Neural progenitor cell (in vitro differentiated cells): ENCODE measurements at regions not wholly inside any gene's neighbourhood (a gene's known extent, or its start where the extent isn't known, plus 50 kb on each side); places are given as distances from the start of the nearest gene placed in this dataset.

Experiments used
- DNase-seq: peaks from one replicate; pipeline ENCODE4 v3.0.0-alpha.2; 2016; ENCODE audit warnings: low spot score
- H2AFZ ChIP-seq: fragments of 200-600 bp; sonication (generic); replicated peaks from 2 replicates; pipeline ENCODE4 v1.6.1; 2016; ENCODE audit warnings: antibody characterized with exemption
- H3F3A ChIP-seq: fragments of 200-600 bp; sonication (generic); 2 replicates; pipeline ENCODE4 v1.6.1; 2016; ENCODE audit warnings: antibody characterized with exemption, low read depth
- H3K27ac ChIP-seq: fragments of 200-600 bp; sonication (generic); 2 replicates; pipeline ENCODE4 v1.5.1; 2016; ENCODE audit warnings: mild to moderate bottlenecking
- H3K27me3 ChIP-seq: fragments of 200-600 bp; sonication (generic); 2 replicates; pipeline ENCODE4 v1.6.1; 2016; ENCODE audit warnings: mild to moderate bottlenecking, moderate library complexity
- H3K36me3 ChIP-seq: fragments of 200-600 bp; sonication (generic); 2 replicates; pipeline ENCODE4 v1.5.1; 2016
- H3K4me1 ChIP-seq: fragments of 200-600 bp; sonication (generic); 2 replicates; pipeline ENCODE4 v1.6.1; 2016; ENCODE audit warnings: mixed run types
- H3K4me2 ChIP-seq: fragments of 200-600 bp; sonication (generic); 2 replicates; pipeline ENCODE4 v1.6.1; 2016
- H3K4me3 ChIP-seq: fragments of 200-600 bp; sonication (generic); 2 replicates; pipeline ENCODE4 v1.5.1; 2016
- H3K79me2 ChIP-seq: fragments of 200-600 bp; sonication (generic); 2 replicates; pipeline ENCODE4 v1.6.1; 2016; ENCODE audit warnings: low read depth
- H3K9ac ChIP-seq: fragments of 200-600 bp; sonication (generic); 2 replicates; pipeline ENCODE4 v1.6.1; 2016
- H3K9me3 ChIP-seq: fragments of 200-600 bp; sonication (generic); 2 replicates; pipeline ENCODE4 v1.5.1; 2016; ENCODE audit warnings: low read depth
- H4K20me1 ChIP-seq: fragments of 200-600 bp; sonication (generic); 2 replicates; pipeline ENCODE4 v1.6.1; 2016; ENCODE audit warnings: low read depth
- H3K27ac Mint-ChIP-seq: 3 replicates; pipeline ENCODE4 v1.8.0; 2021; ENCODE audit warnings: mixed read lengths
- H3K27me3 Mint-ChIP-seq: 2 replicates; pipeline ENCODE4 v1.8.0; 2022; ENCODE audit warnings: low read depth, mild to moderate bottlenecking, inconsistent platforms, moderate library complexity, mixed read lengths; ENCODE audit not compliant: insufficient read depth
- H3K36me3 Mint-ChIP-seq: 3 replicates; pipeline ENCODE4 v1.8.0; 2021; ENCODE audit warnings: mixed read lengths
- H3K4me1 Mint-ChIP-seq: 3 replicates; pipeline ENCODE4 v1.8.0; 2021; ENCODE audit warnings: mixed read lengths
- H3K4me3 Mint-ChIP-seq: 3 replicates; pipeline ENCODE4 v1.8.0; 2021; ENCODE audit warnings: mild to moderate bottlenecking, moderate library complexity, mixed read lengths
- H3K9me3 Mint-ChIP-seq: 3 replicates; pipeline ENCODE4 v1.8.0; 2020; ENCODE audit warnings: mixed read lengths
- EZH2 ChIP-seq: fragments of 200-600 bp; sonication (generic); IDR thresholded peaks from 2 replicates; pipeline ENCODE4 v1.6.1; 2017; ENCODE audit warnings: antibody characterized with exemption, mild to moderate bottlenecking, moderate library complexity
- EZH2phosphoT487 ChIP-seq: fragments of 200-600 bp; sonication (generic); IDR thresholded peaks from 2 replicates; pipeline ENCODE4 v1.6.1; 2017; ENCODE audit warnings: antibody characterized with exemption
- TF ChIP-seq, protein P1 (sequence below): fragments of 200-600 bp; sonication (generic); IDR thresholded peaks from 2 replicates; pipeline ENCODE4 v1.5.1; 2017; ENCODE audit warnings: antibody characterized with exemption, mild to moderate bottlenecking

DNA sequence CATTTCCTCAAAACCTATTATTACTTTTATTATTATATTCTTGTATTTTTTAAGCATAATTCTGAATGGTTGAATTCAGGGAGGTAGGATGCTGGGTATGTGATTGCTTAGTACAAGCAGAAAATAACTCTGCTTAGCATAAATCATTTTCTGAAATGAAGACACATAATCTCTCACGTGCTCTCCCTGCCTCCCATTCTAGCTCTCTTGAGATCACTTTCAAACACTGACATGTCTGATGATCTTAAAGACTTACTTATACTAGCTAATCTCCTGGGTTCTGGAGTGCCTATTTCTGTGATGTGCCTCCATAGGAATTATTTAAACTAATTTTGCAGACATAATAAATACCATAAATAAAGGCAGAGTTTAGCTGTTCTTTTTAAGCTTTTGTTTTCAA is 1136.0 kb downstream of the SUCLG1 start:
- H3K9me3 ChIP-seq, result no peaks in the 10 kb centered on the region
- H3K79me2 ChIP-seq, result no peaks in the 10 kb centered on the region
- no peaks in the 10 kb centered on the region for H3K4me1 Mint-ChIP-seq
- no peak for DNase-seq
- H3K27me3 Mint-ChIP-seq, result no peaks in the 10 kb centered on the region
- H4K20me1 ChIP-seq, result no peaks in the 10 kb centered on the region
- H3K4me2 ChIP-seq, result no peak overlapping the region
- H3F3A ChIP-seq, result no peaks in the 10 kb centered on the region
- H2AFZ ChIP-seq, result no peak overlapping the region
- H3K9ac ChIP-seq, result no peak overlapping the region
- H3K4me3 ChIP-seq, result no peak overlapping the region
- no peak overlapping the region for H3K27ac ChIP-seq
- H3K9me3 Mint-ChIP-seq, result no peaks in the 10 kb centered on the region
- TF ChIP-seq EZH2phosphoT487, result no peak
- TF ChIP-seq, protein P1, sequence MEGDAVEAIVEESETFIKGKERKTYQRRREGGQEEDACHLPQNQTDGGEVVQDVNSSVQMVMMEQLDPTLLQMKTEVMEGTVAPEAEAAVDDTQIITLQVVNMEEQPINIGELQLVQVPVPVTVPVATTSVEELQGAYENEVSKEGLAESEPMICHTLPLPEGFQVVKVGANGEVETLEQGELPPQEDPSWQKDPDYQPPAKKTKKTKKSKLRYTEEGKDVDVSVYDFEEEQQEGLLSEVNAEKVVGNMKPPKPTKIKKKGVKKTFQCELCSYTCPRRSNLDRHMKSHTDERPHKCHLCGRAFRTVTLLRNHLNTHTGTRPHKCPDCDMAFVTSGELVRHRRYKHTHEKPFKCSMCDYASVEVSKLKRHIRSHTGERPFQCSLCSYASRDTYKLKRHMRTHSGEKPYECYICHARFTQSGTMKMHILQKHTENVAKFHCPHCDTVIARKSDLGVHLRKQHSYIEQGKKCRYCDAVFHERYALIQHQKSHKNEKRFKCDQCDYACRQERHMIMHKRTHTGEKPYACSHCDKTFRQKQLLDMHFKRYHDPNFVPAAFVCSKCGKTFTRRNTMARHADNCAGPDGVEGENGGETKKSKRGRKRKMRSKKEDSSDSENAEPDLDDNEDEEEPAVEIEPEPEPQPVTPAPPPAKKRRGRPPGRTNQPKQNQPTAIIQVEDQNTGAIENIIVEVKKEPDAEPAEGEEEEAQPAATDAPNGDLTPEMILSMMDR, result no peak
- TF ChIP-seq EZH2, result no peak
- no peaks in the 10 kb centered on the region for H3K4me1 ChIP-seq
- no peaks in the 10 kb centered on the region for H3K36me3 ChIP-seq
- H3K27me3 ChIP-seq, result no peaks in the 10 kb centered on the region
- H3K27ac Mint-ChIP-seq, result no peak overlapping the region
- H3K36me3 Mint-ChIP-seq, result no peaks in the 10 kb centered on the region
- no peak overlapping the region for H3K4me3 Mint-ChIP-seq

DNA sequence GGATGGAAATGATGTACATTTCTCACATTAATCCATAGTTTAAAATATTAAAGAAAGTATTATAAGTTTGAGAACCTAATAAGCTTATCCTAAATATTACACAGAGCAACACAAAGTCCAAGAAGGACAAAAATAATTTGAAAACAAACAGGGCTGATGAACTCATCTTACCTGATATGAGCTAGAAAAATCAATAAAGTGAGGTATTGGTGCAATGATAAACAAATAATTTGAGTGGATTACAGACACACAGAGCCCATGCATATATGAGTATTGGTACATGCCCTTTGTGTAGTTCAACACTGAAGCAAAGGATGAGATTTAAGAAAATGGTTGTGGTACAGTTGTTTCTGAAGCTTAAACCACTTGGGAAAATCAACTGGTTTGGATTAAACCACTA is 1139.0 kb downstream of the SUCLG1 start:
- no peak overlapping the region for H3K4me3 ChIP-seq
- no peak overlapping the region for H3K27ac ChIP-seq
- no peaks in the 10 kb centered on the region for H3F3A ChIP-seq
- no peak for TF ChIP-seq EZH2phosphoT487
- TF ChIP-seq EZH2, result no peak
- TF ChIP-seq, protein P1, result no peak
- no peaks in the 10 kb centered on the region for H3K36me3 ChIP-seq
- no peak overlapping the region for H3K9ac ChIP-seq
- no peak overlapping the region for H2AFZ ChIP-seq
- no peak for DNase-seq
- no peaks in the 10 kb centered on the region for H3K27me3 Mint-ChIP-seq
- no peaks in the 10 kb centered on the region for H4K20me1 ChIP-seq
- H3K4me1 ChIP-seq, result no peaks in the 10 kb centered on the region
- no peak overlapping the region for H3K27ac Mint-ChIP-seq
- no peaks in the 10 kb centered on the region for H3K36me3 Mint-ChIP-seq
- H3K27me3 ChIP-seq, result no peaks in the 10 kb centered on the region
- H3K79me2 ChIP-seq, result no peaks in the 10 kb centered on the region
- no peaks in the 10 kb centered on the region for H3K4me1 Mint-ChIP-seq
- H3K4me2 ChIP-seq, result no peak overlapping the region
- H3K9me3 ChIP-seq, result no peaks in the 10 kb centered on the region
- no peaks in the 10 kb centered on the region for H3K9me3 Mint-ChIP-seq
- H3K4me3 Mint-ChIP-seq, result no peak overlapping the region

DNA sequence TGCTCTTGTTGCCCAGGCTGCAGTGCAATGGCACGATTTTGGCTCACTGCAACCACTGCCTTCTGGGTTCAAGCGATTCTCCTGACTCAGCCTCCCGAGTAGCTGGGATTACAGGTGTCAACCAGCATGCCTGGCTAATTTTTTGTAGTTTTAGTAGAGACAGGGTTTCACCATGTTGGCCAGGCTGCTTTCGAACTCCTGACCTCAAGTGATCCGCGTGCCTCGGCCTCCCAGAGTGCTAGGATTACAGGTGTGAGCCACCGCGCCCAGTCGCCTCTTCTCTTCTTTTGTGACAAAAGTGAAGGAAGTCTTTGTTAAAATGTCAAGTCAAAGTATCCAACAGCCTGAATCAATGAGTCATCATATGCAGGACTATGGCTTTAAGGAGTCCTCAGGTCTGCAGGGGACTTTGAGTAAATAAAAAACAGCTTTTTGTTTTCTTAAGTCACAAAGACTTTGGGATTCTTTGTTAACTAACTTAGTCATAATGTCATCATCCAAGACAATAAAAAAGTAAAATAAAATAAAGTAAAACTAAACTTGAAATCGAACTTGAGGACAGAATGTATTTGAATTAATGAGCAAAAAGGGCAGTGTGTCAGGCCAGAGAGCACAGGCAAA is 1153.2 kb downstream of the SUCLG1 start:
- no peak overlapping the region for H3K27ac Mint-ChIP-seq
- Histone ChIP-seq H3K4me1 (no peaks in the 10 kb centered on the region), H3F3A (no peaks in the 10 kb centered on the region), H3K9me3 (no peaks in the 10 kb centered on the region), H3K27me3 (no peaks in the 10 kb centered on the region), H3K79me2 (no peaks in the 10 kb centered on the region), H3K4me2 (no peak overlapping the region), H2AFZ (no peak overlapping the region), H3K27ac (no peak overlapping the region), H3K36me3 (no peaks in the 10 kb centered on the region), H4K20me1 (no peaks in the 10 kb centered on the region), H3K9ac (no peak overlapping the region), H3K4me3 (no peak overlapping the region)
- H3K4me3 Mint-ChIP-seq, result no peak overlapping the region
- no peaks in the 10 kb centered on the region for H3K4me1 Mint-ChIP-seq
- no peak for DNase-seq
- TF ChIP-seq EZH2 (no peak), EZH2phosphoT487 (no peak)
- TF ChIP-seq, protein P1, result no peak
- H3K36me3 Mint-ChIP-seq, result no peaks in the 10 kb centered on the region
- H3K9me3 Mint-ChIP-seq, result no peaks in the 10 kb centered on the region
- no peaks in the 10 kb centered on the region for H3K27me3 Mint-ChIP-seq
